Activated T-cell treated with anti-CD3 and anti-CD28 coated beads for 24 hours (primary cell): ENCODE measurements at regions not wholly inside any gene's neighbourhood (a gene's known extent, or its start where the extent isn't known, plus 50 kb on each side); places are given as distances from the start of the nearest gene placed in this dataset.
"Not testable (repeated sequence)": the region's sequence is repeated elsewhere in the genome, so short reads cannot be mapped to it uniquely, and the experiment has no call there.

ENCODE experiments used
- DNase-seq: peaks from one replicate; pipeline ENCODE4 v3.0.0-alpha.2; 2020; ENCODE audit warnings: low read depth

GRCh38 chr6:8180327-8181159 is 78.2 kb upstream of the EEF1E1 start:
- DNase-seq = no peak

GRCh38 chr6:8177721-8178120 is 75.4 kb upstream of the EEF1E1 start:
- no peak for DNase-seq

GRCh38 chr6:8175046-8175777 is 72.9 kb upstream of the EEF1E1 start:
- DNase-seq = no peak

- DNase-seq = no peak
Observed at GRCh38 chr6:8174571-8174970, 72.2 kb upstream of the EEF1E1 start.

GRCh38 chr6:8172530-8172929 is 70.2 kb upstream of the EEF1E1 start:
- no peak for DNase-seq

GRCh38 chr6:8170754-8171153 is 68.4 kb upstream of the EEF1E1 start:
- DNase-seq = no peak

- DNase-seq = no peak
Observed at GRCh38 chr6:8170245-8170644, 67.9 kb upstream of the EEF1E1 start.

GRCh38 chr6:8166156-8166555 is 63.8 kb upstream of the EEF1E1 start:
- no peak for DNase-seq

- DNase-seq = not testable (repeated sequence)
Observed at GRCh38 chr6:8165008-8165407, 62.7 kb upstream of the EEF1E1 start.

GRCh38 chr6:8164281-8164680 is 61.9 kb upstream of the EEF1E1 start:
- not testable (repeated sequence) for DNase-seq

GRCh38 chr6:8159966-8160365 is 57.6 kb upstream of the EEF1E1 start:
- DNase-seq = no peak

- no peak for DNase-seq
Observed at GRCh38 chr6:8157839-8158238, 55.5 kb upstream of the EEF1E1 start.

GRCh38 chr6:8155259-8156012 is 53.1 kb upstream of the EEF1E1 start:
- DNase-seq = no peak
